HS-27A (cell line): ENCODE measurements at regions not wholly inside any gene's neighbourhood (a gene's known extent, or its start where the extent isn't known, plus 50 kb on each side); places are given as distances from the start of the nearest gene placed in this dataset.
"Not testable (repeated sequence)": the region's sequence is repeated elsewhere in the genome, so short reads cannot be mapped to it uniquely, and the experiment has no call there.

ENCODE experiments used
- DNase-seq: peaks from one replicate; pipeline ENCODE4 v3.0.0-alpha.2; 2012; ENCODE audit warnings: low read depth, missing footprints

DNA sequence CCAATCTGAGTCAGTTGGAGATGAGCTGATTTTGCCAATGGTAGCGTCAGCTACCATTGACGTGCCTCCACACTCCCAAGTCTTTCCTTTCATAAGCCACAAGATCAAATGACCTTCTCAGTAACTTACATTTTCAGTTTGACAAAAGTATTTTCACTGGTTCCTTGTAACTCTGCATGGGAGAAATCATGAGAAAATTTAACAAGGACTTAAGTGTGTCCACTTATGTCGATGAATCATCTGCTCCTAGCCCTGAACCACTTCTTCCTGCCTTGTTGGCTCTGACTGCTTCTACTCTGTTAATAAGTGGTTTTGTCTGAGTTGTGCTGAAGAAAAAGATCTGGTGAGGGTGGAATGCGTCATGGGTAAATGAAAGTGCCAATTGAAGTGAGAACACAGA is 101.2 kb downstream of the NFKBIZ start:
- DNase-seq: no peak

DNA sequence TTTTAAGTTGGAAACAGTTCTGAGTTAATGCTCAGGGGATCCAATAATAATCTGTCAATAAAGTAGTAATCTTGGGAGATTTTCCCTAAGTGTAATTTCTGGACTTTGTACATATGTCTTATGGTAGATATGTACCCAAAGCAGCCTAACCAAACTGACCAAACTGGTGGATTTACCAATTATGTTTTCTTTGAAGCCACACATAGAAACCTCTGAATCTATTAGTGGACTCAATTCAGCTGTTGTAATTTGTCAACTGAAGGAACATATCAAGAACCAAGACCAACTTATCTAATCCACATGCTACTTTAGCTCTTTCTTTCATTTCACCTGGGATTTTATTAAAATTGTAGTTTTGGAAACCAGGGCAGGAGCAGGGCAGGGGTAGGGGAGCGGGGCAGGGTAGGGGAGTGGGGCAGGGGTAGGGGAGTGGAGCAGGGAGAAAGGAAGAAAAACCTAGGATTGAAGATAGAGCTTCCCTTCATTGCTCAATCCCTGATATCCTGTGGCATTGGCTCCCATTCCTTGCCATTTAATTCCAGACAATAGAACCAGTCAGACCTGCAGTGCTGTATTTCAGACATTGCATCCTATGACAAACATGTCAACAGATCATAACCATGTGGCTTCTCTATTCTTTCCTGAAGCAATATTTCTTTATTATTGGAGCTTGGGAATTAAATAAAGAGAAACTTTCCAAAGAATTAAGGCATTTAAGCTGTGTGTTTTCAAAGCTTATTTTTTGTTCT is 101.8 kb downstream of the NFKBIZ start:
- DNase-seq: no peak

GRCh38 chr3:101954361-101954760 is 105.0 kb downstream of the NFKBIZ start:
- no peak for DNase-seq

- DNase-seq: no peak
These were observed 105.6 kb downstream of the NFKBIZ start for GRCh38 chr3:101954936-101955335.

DNA sequence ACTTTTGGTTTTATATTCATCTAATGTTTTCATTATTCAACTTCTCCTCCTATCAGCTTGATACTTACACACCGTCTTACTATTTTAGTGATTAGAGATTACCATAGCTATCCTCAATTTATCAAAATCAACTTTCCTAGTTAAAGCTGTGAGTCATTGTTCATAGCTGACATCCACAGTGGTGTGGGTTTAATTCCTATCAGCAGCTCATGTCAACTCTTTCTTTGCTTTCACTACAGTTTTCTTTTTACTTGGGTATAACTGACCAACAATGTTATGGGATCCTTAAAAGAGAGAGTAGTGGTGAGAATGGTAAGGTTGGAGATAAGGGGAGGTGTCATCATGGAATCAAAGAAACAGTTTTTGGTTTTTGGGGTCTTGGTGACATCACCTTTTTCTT is 112.7 kb downstream of the NFKBIZ start:
- DNase-seq: no peak

GRCh38 chr3:101963902-101964362 is 114.6 kb downstream of the NFKBIZ start:
- no peak for DNase-seq

DNA sequence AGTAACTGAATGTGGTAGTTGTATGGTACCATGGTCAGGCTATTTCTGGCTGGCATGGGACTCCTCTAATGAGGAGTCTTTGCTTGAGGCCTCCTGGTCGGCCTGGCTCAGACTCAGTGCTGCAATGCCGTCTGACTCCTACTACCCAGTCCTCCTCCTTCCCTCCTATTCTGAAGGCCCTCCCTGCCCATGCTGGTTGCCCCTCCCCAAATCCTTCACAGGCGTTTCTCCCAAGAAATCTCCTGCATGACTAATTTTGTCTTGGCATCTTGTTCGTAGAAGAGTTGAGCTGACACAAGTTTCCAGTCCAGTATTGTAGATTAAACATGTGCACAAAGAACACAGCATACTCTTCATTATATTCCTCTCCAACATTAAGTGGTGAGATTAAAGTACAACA is 115.5 kb downstream of the NFKBIZ start:
- no peak for DNase-seq

DNA sequence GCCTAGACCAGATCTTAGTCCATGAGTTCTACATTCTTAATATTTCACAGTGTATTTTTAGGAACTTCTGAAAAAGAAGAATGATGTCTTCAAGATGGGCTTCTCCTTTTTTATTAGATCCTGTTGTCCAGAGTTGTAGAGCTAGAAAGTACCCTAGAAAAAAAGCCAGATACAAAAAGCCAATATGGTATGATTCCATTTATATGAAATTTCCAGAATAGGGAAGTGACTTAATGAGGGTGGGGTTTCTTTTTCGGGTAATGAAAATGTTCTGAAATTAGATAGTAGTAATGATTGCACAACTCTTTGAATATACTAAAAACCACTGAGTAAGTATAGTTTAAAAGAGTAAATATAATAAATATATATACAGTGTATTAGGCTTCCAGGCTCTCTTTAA is 116.9 kb downstream of the NFKBIZ start:
- no peak for DNase-seq

GRCh38 chr3:101970212-101970611 is 120.9 kb downstream of the NFKBIZ start:
- no peak for DNase-seq

DNA sequence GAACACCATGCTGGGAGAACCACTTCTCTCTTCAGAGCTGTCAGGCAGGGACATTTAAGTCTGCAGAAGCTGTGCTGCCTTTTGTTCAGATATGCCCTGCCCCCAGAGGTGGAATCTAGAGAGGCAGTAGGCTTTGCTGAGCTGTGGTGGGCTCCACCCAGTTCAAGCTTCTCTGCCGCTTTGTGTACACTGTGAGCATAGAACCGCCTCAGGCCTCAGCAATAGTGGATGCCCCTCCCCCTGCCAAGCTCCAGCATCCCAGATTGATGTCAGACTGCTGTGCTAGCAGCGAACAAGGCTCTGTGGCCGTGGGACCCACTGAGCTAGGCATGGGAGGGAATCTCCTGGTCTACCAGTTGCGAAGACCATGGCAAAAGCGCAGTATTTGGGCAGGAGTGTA is 121.6 kb downstream of the NFKBIZ start:
- no peak for DNase-seq

GRCh38 chr3:101972430-101973162 is 123.3 kb downstream of the NFKBIZ start:
- no peak for DNase-seq

GRCh38 chr3:101973163-101973505 is 123.8 kb downstream of the NFKBIZ start:
- no peak for DNase-seq

GRCh38 chr3:101975415-101975814 is 126.1 kb downstream of the NFKBIZ start:
- DNase-seq: not testable (repeated sequence)

DNA sequence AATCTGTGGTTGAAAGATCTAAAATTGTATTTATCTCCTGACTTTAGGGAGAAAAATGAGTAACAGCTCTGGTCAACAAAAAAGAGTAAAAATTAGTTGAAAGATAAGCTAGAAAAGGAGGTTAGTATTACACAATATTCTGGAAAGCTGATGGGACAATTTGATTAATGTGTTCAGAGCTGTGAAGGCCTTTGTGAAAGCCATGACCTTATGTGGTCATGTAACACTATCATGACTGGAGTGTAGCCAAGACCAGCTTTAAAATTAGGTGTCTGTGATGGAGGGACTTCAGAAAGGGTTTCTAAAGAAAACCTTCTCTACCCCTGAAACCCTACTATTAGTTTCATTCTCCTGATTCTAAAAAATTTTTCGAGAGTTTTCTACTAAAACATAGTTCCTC is 127.2 kb downstream of the NFKBIZ start:
- no peak for DNase-seq

DNA sequence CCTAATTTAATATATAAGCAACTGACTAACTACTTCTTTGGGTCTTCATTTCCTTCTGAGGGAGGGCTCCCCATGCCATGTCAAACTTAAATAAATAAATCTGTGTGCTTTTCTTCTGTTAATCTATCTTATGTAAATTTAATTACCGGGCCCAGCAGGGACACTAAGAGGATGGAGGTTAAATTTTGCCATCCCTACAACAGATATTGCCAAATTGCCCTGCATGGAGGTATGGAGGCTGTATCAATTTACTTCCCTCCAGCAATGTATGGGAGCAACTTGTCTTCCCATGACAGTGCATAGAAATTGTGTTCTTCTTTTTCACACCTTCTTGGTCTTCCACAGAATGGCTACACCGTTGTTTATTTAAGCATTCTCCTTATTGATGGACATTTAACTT is 129.0 kb downstream of the NFKBIZ start:
- DNase-seq: no peak

DNA sequence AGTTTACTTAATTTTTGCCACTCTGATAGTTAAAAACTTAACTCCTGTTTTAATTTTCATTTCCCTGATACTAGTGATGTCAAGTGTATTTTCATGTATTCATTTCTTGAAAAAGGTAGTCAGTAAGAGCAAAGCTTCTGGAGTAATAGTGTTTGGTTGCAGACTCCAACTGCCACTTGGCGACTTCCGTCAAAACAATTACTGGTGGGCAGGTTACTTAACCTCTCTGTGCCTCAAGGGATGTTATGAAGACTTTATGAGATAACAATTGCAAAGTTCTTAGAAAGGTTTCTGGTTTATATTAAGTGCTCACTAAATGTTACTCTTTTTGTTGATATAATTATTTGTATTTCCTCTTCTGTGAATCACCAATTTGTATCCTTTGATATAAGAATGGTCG is 129.7 kb downstream of the NFKBIZ start:
- DNase-seq: no peak

DNA sequence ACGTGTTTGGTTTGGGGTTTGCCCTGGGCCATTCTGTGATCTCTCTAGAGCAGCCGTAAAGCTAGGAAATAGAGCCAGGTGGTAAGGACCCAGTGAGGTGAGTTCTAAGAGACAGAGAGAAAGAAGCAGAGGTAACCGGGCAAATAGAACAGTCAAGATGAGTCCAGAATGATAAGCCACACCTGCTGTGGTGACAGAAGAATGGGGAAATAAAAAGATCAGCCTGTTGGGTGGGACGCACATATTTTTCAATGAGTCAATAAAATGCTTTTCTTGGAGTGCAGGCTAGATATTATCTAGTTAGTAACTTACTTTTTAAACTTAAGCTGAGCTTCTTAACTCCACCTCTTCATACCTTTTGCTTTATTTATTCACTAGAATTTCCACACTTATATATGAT is 135.0 kb downstream of the NFKBIZ start:
- no peak for DNase-seq

DNA sequence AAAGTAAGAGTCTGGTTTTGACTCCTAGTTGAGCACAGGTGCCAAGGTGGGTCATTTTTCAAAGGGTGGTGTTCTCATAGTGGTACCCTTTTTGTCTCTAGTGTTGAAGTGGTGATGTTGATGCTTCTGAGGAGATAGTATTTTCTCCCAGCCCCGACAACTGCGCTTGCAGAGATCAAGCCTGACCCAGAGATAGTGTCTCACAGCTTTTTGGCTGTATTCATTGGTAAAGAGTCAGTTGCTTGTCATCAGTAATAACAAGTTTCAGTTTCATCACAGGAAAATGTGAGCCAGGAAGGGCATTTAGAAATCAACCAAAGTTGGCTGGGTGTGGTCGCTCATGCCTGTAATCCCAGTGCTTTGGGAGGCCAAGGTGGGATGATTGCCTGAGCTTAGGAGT is 139.3 kb downstream of the NFKBIZ start:
- no peak for DNase-seq

DNA sequence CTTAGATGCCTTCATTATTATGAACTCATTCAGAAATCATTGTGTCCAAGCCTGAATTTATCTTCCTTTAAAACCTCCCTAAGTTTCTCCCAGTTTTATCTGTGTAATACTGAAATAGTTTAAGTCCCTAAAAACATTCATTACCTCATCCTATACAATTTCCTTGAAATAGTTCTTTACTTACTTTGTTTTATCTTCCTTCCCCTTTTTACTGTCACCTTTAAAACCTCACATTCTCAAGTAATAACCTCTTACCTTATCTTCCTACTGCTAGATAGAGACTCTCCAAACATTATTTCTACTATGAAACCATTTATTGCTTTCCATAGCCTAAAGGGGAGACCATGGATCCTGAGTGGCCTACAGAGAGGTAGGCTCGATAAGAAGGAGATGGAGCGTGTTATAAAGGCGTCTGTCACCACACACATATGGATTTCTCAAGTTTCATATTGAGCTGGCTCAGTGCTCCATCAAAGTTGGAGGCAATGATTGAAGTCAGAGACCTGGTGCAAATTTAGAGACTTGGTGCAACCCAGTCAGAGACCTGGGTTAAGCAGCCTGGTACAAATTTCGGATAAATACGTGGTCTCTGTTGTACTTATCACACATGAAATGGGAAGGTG is 140.4 kb downstream of the NFKBIZ start:
- no peak for DNase-seq

DNA sequence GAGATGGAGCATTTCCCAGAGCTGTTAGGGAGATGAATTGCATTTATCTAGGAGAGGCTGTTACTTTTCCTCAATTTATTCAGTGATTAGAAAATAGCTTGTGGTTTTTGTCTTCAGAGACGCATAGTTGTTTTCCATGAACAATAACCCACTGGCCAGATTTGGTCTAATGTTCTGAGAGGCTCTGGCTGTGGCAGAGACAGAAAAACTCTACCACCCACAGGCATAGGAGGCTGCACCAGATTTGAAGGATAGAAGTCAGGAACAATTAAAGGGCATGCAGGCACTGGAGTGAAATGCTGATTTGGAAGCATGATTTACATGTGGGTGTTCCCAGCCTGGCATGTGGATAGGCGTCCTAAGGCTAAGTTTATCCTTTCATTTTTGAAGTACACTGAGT is 143.5 kb downstream of the NFKBIZ start:
- no peak for DNase-seq

- no peak for DNase-seq
These were observed 145.1 kb downstream of the NFKBIZ start for GRCh38 chr3:101994386-101994785.

DNA sequence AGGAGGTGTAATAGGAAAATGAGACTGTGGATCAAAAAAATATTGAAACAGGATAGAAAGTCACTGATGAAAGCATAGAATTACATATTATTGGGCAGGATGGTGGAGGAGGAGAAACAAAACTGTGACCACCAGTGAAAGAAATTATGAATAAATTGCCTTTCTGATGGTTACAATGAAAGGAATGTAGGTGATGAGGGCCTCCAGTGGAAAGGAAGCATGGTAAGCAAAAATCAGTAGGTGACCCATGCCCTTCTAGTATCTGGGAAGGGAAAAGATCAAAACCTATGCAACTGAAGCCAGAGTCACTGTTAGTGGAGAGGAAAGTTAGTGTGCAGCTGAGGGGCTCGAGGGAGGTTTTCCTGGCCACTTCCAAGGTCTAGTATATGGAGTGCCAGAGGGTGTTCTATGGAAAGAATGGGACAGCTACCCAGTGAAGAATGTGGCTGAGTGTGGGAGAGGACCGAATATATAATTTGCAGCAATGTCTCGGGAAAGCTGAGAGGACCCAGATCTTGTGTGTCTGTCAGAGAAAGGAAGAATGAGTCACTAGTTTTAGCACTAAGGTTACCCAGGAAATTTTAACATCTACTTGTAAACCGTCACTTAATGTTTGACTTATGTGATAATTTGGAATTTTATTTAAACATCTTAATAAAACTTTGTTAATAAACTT is 146.2 kb downstream of the NFKBIZ start:
- no peak for DNase-seq

DNA sequence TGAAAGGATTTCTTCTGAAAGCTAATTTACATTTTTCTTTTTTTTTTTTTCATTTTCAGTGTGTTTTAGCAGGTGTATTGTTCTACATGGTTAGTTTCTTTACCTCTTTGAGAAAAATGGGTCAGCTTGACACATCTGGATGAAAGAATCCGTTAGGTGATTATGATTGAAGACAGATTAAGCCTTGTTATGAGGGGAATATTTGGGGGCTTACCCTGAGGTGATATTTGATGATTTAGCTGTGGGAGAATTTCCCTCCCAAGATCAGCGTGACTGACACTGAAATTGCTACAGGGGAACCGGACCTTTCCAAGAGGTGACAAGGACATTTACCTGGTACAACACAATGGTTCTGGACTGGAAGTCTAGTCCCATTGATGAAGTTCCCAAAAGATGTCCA is 147.5 kb downstream of the NFKBIZ start:
- DNase-seq: no peak
